ENCODE measurements at regions not wholly inside any gene's neighbourhood (a gene's known extent, or its start where the extent isn't known, plus 50 kb on each side); places are given as distances from the start of the nearest gene placed in this dataset.

- TF ChIP-seq, protein P1, sequence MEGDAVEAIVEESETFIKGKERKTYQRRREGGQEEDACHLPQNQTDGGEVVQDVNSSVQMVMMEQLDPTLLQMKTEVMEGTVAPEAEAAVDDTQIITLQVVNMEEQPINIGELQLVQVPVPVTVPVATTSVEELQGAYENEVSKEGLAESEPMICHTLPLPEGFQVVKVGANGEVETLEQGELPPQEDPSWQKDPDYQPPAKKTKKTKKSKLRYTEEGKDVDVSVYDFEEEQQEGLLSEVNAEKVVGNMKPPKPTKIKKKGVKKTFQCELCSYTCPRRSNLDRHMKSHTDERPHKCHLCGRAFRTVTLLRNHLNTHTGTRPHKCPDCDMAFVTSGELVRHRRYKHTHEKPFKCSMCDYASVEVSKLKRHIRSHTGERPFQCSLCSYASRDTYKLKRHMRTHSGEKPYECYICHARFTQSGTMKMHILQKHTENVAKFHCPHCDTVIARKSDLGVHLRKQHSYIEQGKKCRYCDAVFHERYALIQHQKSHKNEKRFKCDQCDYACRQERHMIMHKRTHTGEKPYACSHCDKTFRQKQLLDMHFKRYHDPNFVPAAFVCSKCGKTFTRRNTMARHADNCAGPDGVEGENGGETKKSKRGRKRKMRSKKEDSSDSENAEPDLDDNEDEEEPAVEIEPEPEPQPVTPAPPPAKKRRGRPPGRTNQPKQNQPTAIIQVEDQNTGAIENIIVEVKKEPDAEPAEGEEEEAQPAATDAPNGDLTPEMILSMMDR (conservative IDR thresholded peaks at IDR 0.05): no peak
- no peak for DNase-seq (ENCODE audit: low read depth, low spot score)
- H3K36me3 Mint-ChIP-seq (ENCODE audit: low read depth): no peaks in the 10 kb centered on the region
- no peaks in the 10 kb centered on the region for H3K4me1 Mint-ChIP-seq
- no peaks in the 10 kb centered on the region for H3K27me3 Mint-ChIP-seq (ENCODE audit: low read depth)
- H3K27ac Mint-ChIP-seq (ENCODE audit: unreplicated experiment): no peak overlapping the region
- no peak overlapping the region for H3K4me3 Mint-ChIP-seq
- H3K9me3 Mint-ChIP-seq: peaks cover 4% of the 10 kb centered on the region
These were observed 100.4 kb downstream of the SLC10A2 start for GRCh38 chr13:102965802-102966201.

DNA sequence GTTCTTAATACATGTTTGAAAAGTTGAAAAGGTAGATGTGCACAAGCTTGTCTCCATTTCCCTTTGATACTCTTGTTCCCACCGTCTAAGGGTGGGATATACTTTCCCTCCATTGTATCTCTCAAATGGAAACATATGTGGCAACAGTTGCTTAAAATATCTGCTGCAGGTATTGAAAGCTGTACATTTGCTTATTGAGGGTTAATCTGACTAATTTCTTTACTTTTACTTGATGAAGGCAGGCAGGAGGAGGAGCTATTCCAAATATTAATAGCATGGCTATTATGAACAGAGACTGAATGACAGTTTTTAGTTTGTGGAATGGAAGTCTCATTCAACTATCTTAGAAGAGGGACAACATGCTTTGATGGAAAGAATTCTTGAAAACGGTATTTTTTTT lies 103.8 kb downstream of the SLC10A2 start:
- Mint-ChIP-seq H3K27me3 (ENCODE audit: low read depth) (peaks cover 2% of the 10 kb centered on the region), H3K4me1 (no peaks in the 10 kb centered on the region), H3K36me3 (ENCODE audit: low read depth) (no peaks in the 10 kb centered on the region), H3K27ac (ENCODE audit: unreplicated experiment) (no peak overlapping the region), H3K9me3 (no peaks in the 10 kb centered on the region), H3K4me3 (no peak overlapping the region)
- DNase-seq (ENCODE audit: low read depth, low spot score): no peak
- TF ChIP-seq, protein P1 (conservative IDR thresholded peaks at IDR 0.05): no peak

- TF ChIP-seq, protein P1 (conservative IDR thresholded peaks at IDR 0.05): no peak
- H3K4me3 Mint-ChIP-seq: no peak overlapping the region
- H3K27me3 Mint-ChIP-seq (ENCODE audit: low read depth): peaks cover 2% of the 10 kb centered on the region
- no peaks in the 10 kb centered on the region for H3K4me1 Mint-ChIP-seq
- no peaks in the 10 kb centered on the region for H3K36me3 Mint-ChIP-seq (ENCODE audit: low read depth)
- no peak overlapping the region for H3K27ac Mint-ChIP-seq (ENCODE audit: unreplicated experiment)
- H3K9me3 Mint-ChIP-seq: no peaks in the 10 kb centered on the region
- no peak for DNase-seq (ENCODE audit: low read depth, low spot score)
These were observed 105.3 kb downstream of the SLC10A2 start for GRCh38 chr13:102960959-102961358.

DNA sequence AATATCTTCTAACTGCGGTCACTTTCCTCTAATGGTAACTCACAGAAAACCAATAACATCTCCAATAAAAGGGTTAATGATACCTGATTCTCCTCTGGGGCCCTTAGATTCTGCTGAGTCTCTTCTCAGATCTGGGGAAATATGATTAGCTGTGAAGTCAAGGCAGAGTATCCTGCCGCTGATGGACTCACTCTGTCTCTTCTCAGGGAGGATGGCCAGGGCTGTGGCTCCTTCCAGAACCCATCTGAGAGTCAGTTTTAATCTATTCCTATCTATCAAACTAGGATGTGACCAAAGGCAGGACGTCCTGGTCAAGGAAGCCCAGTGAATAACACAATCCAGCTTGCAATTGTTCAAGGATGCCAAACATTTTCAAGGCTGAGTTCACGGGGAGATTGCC lies 109.8 kb downstream of the SLC10A2 start:
- TF ChIP-seq, protein P1 (conservative IDR thresholded peaks at IDR 0.05): no peak
- H3K4me3 Mint-ChIP-seq: no peak overlapping the region
- no peaks in the 10 kb centered on the region for H3K4me1 Mint-ChIP-seq
- H3K27me3 Mint-ChIP-seq (ENCODE audit: low read depth): peaks cover 2% of the 10 kb centered on the region
- no peaks in the 10 kb centered on the region for H3K36me3 Mint-ChIP-seq (ENCODE audit: low read depth)
- DNase-seq (ENCODE audit: low read depth, low spot score): no peak
- no peak overlapping the region for H3K27ac Mint-ChIP-seq (ENCODE audit: unreplicated experiment)
- no peaks in the 10 kb centered on the region for H3K9me3 Mint-ChIP-seq

DNA sequence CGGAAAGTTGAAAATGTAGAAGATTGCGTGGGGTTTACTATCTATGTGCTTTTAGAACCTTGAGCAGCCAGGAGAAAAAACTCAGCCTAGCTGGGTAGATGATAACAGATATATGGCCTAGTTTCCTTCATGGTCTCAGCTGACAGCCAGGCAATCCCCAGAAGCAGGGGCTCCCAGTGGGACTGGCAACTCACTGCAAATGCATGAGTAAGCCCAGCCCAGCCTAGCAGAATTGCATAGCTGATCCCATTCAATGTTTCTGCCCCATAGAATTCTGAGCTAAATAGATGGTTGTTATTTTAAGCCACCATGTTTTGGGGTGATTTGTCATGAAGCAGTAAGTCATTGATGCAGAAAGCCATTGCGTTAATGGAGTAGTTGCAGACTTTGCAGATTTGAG lies 108.5 kb downstream of the ERCC5 start:
- Mint-ChIP-seq H3K27ac (ENCODE audit: unreplicated experiment) (no peak overlapping the region), H3K4me3 (no peak overlapping the region), H3K9me3 (no peaks in the 10 kb centered on the region), H3K4me1 (peaks cover 4% of the 10 kb centered on the region), H3K27me3 (ENCODE audit: low read depth) (no peaks in the 10 kb centered on the region), H3K36me3 (ENCODE audit: low read depth) (no peaks in the 10 kb centered on the region)
- TF ChIP-seq, protein P1 (conservative IDR thresholded peaks at IDR 0.05): no peak
- no peak for DNase-seq (ENCODE audit: low read depth, low spot score)

GRCh38 chr13:102951808-102952207 lies 106.0 kb downstream of the ERCC5 start:
- no peak overlapping the region for H3K27ac Mint-ChIP-seq (ENCODE audit: unreplicated experiment)
- H3K36me3 Mint-ChIP-seq (ENCODE audit: low read depth): no peaks in the 10 kb centered on the region
- no peaks in the 10 kb centered on the region for H3K9me3 Mint-ChIP-seq
- no peak overlapping the region for H3K4me3 Mint-ChIP-seq
- TF ChIP-seq, protein P1 (conservative IDR thresholded peaks at IDR 0.05): no peak
- peaks cover 16% of the 10 kb centered on the region for H3K4me1 Mint-ChIP-seq
- no peak for DNase-seq (ENCODE audit: low read depth, low spot score)
- no peaks in the 10 kb centered on the region for H3K27me3 Mint-ChIP-seq (ENCODE audit: low read depth)
